Ovary (tissue), 7 donors: ENCODE measurements at regions not wholly inside any gene's neighbourhood (a gene's known extent, or its start where the extent isn't known, plus 50 kb on each side); places are given as distances from the start of the nearest gene placed in this dataset.

Source experiments
- DNase-seq, 5 donors: peaks; one replicate each; pipeline ENCODE4 v3.0.0-alpha.2; 2019 to 2020
- H3K27ac ChIP-seq, 2 donors: fragments of 200-600 bp; one replicate each; pipeline versions ENCODE4 v1.5.1 to v1.8.0; 2019 to 2022
- H3K27me3 ChIP-seq: fragments of 200-600 bp; one replicate; pipeline ENCODE4 v1.8.0; 2022
- H3K36me3 ChIP-seq: fragments of 200-600 bp; sonication (generic); one replicate; pipeline ENCODE4 v1.5.1; 2019
- H3K4me1 ChIP-seq: one replicate; pipeline ENCODE4 v1.8.1; 2013; ENCODE audit warnings: mild to moderate bottlenecking, moderate library complexity; ENCODE audit not compliant: insufficient read depth
- H3K4me3 ChIP-seq: fragments of 200-600 bp; sonication (generic); one replicate; pipeline ENCODE4 v1.5.1; 2017
- H3K9me3 ChIP-seq, 2 donors: fragments of 200-600 bp in 1 of 2; sonication (generic) in 1 of 2; one replicate each; pipeline versions ENCODE4 v1.5.1 to v1.8.1; 2013 to 2019; ENCODE audit warnings: mild to moderate bottlenecking in 1 of 2, moderate library complexity in 1 of 2
- EP300 ChIP-seq: sonication (generic); formaldehyde crosslinking; IDR thresholded peaks from one replicate; pipeline ENCODE4 v1.6.1; 2017; ENCODE audit warnings: antibody characterized with exemption
- POLR2A ChIP-seq: fragments of 450-650 bp; IDR thresholded peaks from one replicate; pipeline ENCODE4 v1.6.1; 2017; ENCODE audit warnings: antibody characterized with exemption, mild to moderate bottlenecking, moderate library complexity
- WGBS, 3 donors: extraction: QIAGEN DNeasy Blood & Tissue Kit in 1 of 3; methylation state at CpG; one replicate each; pipeline versions ENCODE4 v1.1.5 to v1.1.7; 2013 to 2017; 5-methylcytosine and 5-hydroxymethylcytosine counted together
- intact Hi-C, 4 donors: fragments of 100-400 bp; cut with DNase I; formaldehyde crosslinking; loops; one replicate each; pipeline versions ENCODE4 v1.11.0 to v1.15.1; 2022 to 2023
- TF ChIP-seq, protein P1 (sequence below), 3 donors: fragments of 450-650 bp in 2 of 3; fragments of 200-600 bp in 1 of 3; IDR thresholded peaks; one replicate each; pipeline versions ENCODE4 v1.5.1 to v1.8.0; 2016 to 2022; ENCODE audit warnings: antibody characterized with exemption in 3 of 3, mild to moderate bottlenecking in 1 of 3
- donor health status: DM: no; HTN: no; CAD: no; lungs with moderate emphysema.
- donor health status: DM: no; HTN: no; CAD: no.
- donor health status: Bipolar disorder and iron deficiency.
- donor health status: DM: no; HTN: no; CAD: no.
- donor health status: DM: yes; HTN: yes; CAD: no.

DNA sequence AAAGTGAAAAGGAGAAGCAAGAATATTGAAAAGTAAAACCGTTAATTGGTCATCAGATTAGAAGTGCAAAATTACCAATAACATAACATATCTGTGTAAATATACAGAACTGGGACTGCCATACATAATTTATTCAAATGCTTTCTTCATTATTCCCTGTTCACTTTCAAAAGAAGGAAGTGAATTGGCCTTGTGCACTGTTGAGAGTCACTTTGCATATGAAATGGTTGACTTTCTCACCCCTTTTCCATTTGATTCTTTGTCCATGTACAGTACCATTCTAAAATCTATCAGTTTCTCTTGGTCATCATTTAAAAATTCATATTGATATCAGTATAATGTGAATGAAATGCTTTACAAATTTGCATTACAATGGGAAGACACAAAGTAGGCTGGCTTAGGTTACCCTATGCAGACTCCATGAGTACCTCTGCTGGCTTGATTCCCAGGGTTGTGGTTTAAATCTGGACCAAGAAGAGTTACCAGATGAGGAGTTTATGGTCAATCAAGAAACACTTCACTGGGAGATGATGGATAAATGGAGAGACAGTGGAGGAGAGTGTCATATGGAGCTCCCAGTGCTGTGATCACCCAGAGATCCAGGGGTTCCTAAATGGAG, 210.9 kb upstream of the TOPAZ1 start:
- no peaks in the 10 kb centered on the region for H3K27me3 ChIP-seq
- H3K36me3 ChIP-seq: no peaks in the 10 kb centered on the region
- intact Hi-C loops: no loop called here
- H3K27ac ChIP-seq: no peak overlapping the region
- DNase-seq: no peak
- TF ChIP-seq, protein P1, sequence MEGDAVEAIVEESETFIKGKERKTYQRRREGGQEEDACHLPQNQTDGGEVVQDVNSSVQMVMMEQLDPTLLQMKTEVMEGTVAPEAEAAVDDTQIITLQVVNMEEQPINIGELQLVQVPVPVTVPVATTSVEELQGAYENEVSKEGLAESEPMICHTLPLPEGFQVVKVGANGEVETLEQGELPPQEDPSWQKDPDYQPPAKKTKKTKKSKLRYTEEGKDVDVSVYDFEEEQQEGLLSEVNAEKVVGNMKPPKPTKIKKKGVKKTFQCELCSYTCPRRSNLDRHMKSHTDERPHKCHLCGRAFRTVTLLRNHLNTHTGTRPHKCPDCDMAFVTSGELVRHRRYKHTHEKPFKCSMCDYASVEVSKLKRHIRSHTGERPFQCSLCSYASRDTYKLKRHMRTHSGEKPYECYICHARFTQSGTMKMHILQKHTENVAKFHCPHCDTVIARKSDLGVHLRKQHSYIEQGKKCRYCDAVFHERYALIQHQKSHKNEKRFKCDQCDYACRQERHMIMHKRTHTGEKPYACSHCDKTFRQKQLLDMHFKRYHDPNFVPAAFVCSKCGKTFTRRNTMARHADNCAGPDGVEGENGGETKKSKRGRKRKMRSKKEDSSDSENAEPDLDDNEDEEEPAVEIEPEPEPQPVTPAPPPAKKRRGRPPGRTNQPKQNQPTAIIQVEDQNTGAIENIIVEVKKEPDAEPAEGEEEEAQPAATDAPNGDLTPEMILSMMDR (IDR thresholded peaks at IDR 0.05): no peak
- TF ChIP-seq POLR2A (no peak), EP300 (no peak)
- WGBS, 3 donors: 72 to 78% (median 78%) methylated on average over 1 of the region's 1 CpG
- no peaks in the 10 kb centered on the region for H3K9me3 ChIP-seq
- H3K4me1 ChIP-seq: no peaks in the 10 kb centered on the region
- no peak overlapping the region for H3K4me3 ChIP-seq

DNA sequence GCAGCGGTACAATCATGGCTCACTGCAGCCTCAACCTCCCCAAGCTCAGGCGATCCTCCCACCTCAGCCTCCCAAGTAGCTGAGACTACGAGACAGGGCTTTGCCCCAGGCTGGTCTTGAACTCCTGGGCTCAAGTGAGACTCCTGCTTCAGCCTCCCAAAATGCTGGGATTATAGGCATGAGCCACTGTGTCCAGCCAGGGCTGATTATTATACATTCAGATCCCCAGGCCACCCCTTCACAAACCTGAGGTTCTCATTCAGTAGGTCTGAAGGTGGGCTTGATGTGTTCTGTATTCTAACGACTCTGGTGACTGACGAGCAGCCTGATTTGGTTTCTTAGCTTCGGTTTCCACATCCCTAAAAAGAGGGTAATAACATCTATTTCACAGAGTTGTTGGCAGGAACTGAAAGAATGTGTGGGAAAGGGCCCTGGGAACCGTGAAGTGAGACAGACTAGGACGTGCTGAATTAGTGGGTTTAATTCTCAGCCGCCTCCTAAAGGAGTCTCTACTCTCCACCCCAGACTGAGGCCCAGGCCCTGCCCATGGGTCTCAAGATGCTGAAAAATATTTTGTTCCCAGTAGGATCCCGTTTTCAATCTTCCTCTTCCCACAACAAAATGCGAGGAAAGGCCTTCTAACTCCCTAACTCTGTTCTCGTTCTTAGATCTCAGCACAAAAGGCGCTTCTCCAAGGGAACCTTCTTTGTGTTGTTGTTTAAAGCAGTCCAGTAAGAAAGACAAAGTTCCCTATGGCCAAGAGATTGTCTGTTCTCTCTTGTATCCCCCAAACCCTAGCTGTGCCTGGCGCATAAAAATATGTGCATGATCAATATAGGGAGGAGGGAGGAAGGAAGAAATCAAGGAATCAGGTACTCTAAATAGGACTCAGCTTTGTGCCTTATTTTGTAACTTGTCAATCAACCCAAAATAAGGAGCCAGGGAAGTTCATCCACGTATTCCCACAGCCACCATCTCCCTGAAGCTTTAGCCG, 210.0 kb upstream of the TOPAZ1 start:
- H3K4me1 ChIP-seq: no peaks in the 10 kb centered on the region
- H3K9me3 ChIP-seq: no peaks in the 10 kb centered on the region
- no peak for DNase-seq
- H3K36me3 ChIP-seq: no peaks in the 10 kb centered on the region
- H3K27ac ChIP-seq: no peak overlapping the region
- TF ChIP-seq POLR2A: no peak
- TF ChIP-seq, protein P1 (IDR thresholded peaks at IDR 0.05): no peak
- TF ChIP-seq EP300: no peak
- intact Hi-C loops: no loop called here
- H3K4me3 ChIP-seq: no peak overlapping the region
- H3K27me3 ChIP-seq: no peaks in the 10 kb centered on the region
- 72 to 74% (median 73%) methylated on average over 16 of the region's 16 CpGs for whole genome bisulfite sequencing, 3 donors

DNA sequence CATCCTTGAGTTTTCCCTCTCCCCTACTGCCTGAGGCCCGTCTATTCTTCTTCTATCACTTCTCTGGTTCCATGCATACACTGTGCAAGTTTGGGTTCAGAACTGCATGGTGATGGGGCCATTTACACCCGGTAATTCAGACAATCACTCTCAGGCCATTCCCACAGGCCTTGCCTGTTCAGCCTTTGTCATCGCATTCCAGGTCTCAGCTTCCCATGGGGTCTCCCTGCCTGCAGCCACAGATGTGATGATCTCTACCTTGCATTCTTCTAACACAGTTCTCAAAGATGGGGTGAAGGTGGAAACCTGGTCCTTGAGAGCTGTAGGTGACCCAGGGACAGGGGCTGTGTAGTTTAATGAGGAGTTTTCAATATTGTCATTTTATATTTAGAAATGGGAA, 209.2 kb upstream of the TOPAZ1 start:
- Histone ChIP-seq H3K36me3 (no peaks in the 10 kb centered on the region), H3K27me3 (no peaks in the 10 kb centered on the region), H3K9me3 (no peaks in the 10 kb centered on the region), H3K27ac (no peak overlapping the region), H3K4me3 (no peak overlapping the region), H3K4me1 (no peaks in the 10 kb centered on the region)
- intact Hi-C loops: no loop called here
- 70 to 71% (median 71%) methylated on average over 3 of the region's 3 CpGs for WGBS, 3 donors
- TF ChIP-seq, protein P1 (IDR thresholded peaks at IDR 0.05): no peak
- no peak for DNase-seq

DNA sequence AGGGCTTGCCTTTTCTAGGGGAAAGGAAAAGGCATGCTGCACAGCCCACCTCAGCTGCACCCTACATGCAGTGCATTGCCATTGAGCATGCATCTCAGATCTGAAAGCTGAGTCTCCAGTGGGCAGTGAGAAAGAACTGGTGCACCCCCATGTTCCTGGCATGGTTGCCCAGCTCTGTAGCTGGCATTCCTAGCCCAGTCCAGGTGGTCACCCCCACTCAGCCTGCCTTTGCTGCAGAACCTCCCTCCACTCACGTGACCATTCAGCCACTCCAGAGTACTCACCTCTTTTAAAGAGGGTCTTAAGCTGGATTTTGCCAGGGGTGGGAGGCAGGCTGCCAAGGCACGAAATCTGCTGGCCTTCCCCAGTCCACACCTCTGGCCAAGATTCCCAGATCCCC, 208.6 kb upstream of the TOPAZ1 start:
- Histone ChIP-seq H3K4me3 (no peak overlapping the region), H3K27ac (no peak overlapping the region), H3K36me3 (no peaks in the 10 kb centered on the region), H3K4me1 (no peaks in the 10 kb centered on the region), H3K27me3 (no peaks in the 10 kb centered on the region), H3K9me3 (no peaks in the 10 kb centered on the region)
- WGBS, 3 donors: 53 to 63% (median 55%) methylated on average over 2 of the region's 2 CpGs
- TF ChIP-seq POLR2A: no peak
- no peak for TF ChIP-seq EP300
- TF ChIP-seq, protein P1 (IDR thresholded peaks at IDR 0.05): no peak
- no peak for DNase-seq
- intact Hi-C loops: no loop called here
